DOHH2 (cell line): ENCODE measurements at regions not wholly inside any gene's neighbourhood (a gene's known extent, or its start where the extent isn't known, plus 50 kb on each side); places are given as distances from the start of the nearest gene placed in this dataset.

Source experiments
- H3F3A ChIP-seq: fragments of 200-600 bp; sonication (generic), shearing (Covaris generic); 2 replicates; pipeline ENCODE4 v1.6.0; 2016; ENCODE audit warnings: antibody characterized with exemption, mild to moderate bottlenecking; ENCODE audit not compliant: control insufficient read depth, insufficient read depth
- H3K27ac ChIP-seq: fragments of 200-600 bp; sonication (generic); 2 replicates; pipeline ENCODE4 v1.5.1; 2014; ENCODE audit warnings: low read depth, mild to moderate bottlenecking, low read length, moderate library complexity
- H3K27me3 ChIP-seq: fragments of 200-600 bp; sonication (generic); 2 replicates; pipeline ENCODE4 v1.6.1; 2014; ENCODE audit warnings: mild to moderate bottlenecking, low read length, mixed read lengths; ENCODE audit not compliant: control insufficient read depth
- H3K36me3 ChIP-seq: fragments of 200-600 bp; sonication (generic); 2 replicates; pipeline ENCODE4 v1.6.1; 2014; ENCODE audit warnings: mild to moderate bottlenecking, low read length, moderate library complexity, mixed read lengths; ENCODE audit not compliant: control insufficient read depth
- H3K4me1 ChIP-seq: fragments of 200-600 bp; sonication (generic); 2 replicates; pipeline ENCODE4 v1.6.1; 2014; ENCODE audit warnings: mild to moderate bottlenecking, low read length, mixed read lengths; ENCODE audit not compliant: control insufficient read depth
- H3K4me2 ChIP-seq: fragments of 200-600 bp; sonication (generic); 2 replicates; pipeline ENCODE4 v1.6.0; 2014; ENCODE audit warnings: mild to moderate bottlenecking, low read length, moderate library complexity
- H3K4me3 ChIP-seq: fragments of 200-600 bp; sonication (generic); 2 replicates; pipeline ENCODE4 v1.5.1; 2014; ENCODE audit warnings: mild to moderate bottlenecking, low read length, mixed read lengths
- H3K79me2 ChIP-seq: fragments of 200-600 bp; sonication (generic); 2 replicates; pipeline ENCODE4 v1.6.1; 2014; ENCODE audit warnings: mild to moderate bottlenecking, low read length, mixed read lengths; ENCODE audit not compliant: control insufficient read depth
- H3K9me2 ChIP-seq: fragments of 200-600 bp; sonication (generic); replicated peaks from 2 replicates; pipeline ENCODE4 v1.6.1; 2014; ENCODE audit warnings: mild to moderate bottlenecking, low read length, mixed read lengths; ENCODE audit not compliant: control insufficient read depth
- H3K9me3 ChIP-seq: fragments of 200-600 bp; sonication (generic); 2 replicates; pipeline ENCODE4 v1.6.1; 2014; ENCODE audit warnings: antibody characterized with exemption, low read length, mixed read lengths; ENCODE audit not compliant: control insufficient read depth, insufficient read depth
- H4K20me1 ChIP-seq: fragments of 200-600 bp; sonication (generic); 2 replicates; pipeline ENCODE4 v1.6.0; 2014; ENCODE audit warnings: low read depth, mild to moderate bottlenecking, antibody characterized with exemption, low read length, moderate library complexity; ENCODE audit not compliant: control insufficient read depth, insufficient read depth
- EZH2phosphoT487 ChIP-seq: fragments of 200-600 bp; sonication (generic); IDR thresholded peaks from 2 replicates; pipeline ENCODE4 v1.6.1; 2017; ENCODE audit warnings: borderline replicate concordance, mild to moderate bottlenecking, antibody characterized with exemption, low read length, moderate library complexity, mixed read lengths
- TF ChIP-seq, protein P1 (sequence below): fragments of 200-600 bp; sonication (generic); IDR thresholded peaks from one replicate; pipeline ENCODE4 v1.5.1; 2014; ENCODE audit warnings: antibody characterized with exemption, mild to moderate bottlenecking, low read depth, low read length; ENCODE audit not compliant: poor library complexity, severe bottlenecking

DNA sequence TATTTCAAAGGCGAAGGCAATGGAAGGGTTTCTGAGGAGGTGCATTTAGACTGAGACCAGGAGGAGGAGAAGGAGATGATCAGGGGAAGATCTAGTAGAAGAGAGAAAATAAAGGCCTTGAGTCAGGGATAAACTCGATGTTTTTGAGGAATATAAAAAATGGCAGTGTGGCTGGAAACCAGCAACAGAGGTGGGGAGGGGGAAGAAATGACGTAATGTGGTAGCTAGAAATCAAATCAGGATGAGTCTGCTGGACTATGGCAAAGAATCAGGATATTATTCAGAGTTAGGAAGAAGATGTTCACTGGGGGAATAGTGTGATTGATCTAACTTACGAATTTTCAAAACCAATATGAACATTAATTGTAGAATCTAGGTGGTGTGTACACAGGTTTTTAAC is 1673.9 kb upstream of the WWC1 start:
- no peaks in the 10 kb centered on the region for H3K27me3 ChIP-seq
- no peaks in the 10 kb centered on the region for H3K4me1 ChIP-seq
- H3K9me3 ChIP-seq, result no peaks in the 10 kb centered on the region
- no peaks in the 10 kb centered on the region for H3F3A ChIP-seq
- H3K4me3 ChIP-seq, result no peak overlapping the region
- H3K79me2 ChIP-seq, result no peaks in the 10 kb centered on the region
- TF ChIP-seq, protein P1, sequence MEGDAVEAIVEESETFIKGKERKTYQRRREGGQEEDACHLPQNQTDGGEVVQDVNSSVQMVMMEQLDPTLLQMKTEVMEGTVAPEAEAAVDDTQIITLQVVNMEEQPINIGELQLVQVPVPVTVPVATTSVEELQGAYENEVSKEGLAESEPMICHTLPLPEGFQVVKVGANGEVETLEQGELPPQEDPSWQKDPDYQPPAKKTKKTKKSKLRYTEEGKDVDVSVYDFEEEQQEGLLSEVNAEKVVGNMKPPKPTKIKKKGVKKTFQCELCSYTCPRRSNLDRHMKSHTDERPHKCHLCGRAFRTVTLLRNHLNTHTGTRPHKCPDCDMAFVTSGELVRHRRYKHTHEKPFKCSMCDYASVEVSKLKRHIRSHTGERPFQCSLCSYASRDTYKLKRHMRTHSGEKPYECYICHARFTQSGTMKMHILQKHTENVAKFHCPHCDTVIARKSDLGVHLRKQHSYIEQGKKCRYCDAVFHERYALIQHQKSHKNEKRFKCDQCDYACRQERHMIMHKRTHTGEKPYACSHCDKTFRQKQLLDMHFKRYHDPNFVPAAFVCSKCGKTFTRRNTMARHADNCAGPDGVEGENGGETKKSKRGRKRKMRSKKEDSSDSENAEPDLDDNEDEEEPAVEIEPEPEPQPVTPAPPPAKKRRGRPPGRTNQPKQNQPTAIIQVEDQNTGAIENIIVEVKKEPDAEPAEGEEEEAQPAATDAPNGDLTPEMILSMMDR, result no peak
- no peak for TF ChIP-seq EZH2phosphoT487
- H3K9me2 ChIP-seq, result no peaks in the 10 kb centered on the region; the same call in 1 of the 2 replicates
- H3K27ac ChIP-seq, result no peak overlapping the region
- no peak overlapping the region for H3K4me2 ChIP-seq
- H4K20me1 ChIP-seq, result no peaks in the 10 kb centered on the region
- H3K36me3 ChIP-seq, result no peaks in the 10 kb centered on the region

DNA sequence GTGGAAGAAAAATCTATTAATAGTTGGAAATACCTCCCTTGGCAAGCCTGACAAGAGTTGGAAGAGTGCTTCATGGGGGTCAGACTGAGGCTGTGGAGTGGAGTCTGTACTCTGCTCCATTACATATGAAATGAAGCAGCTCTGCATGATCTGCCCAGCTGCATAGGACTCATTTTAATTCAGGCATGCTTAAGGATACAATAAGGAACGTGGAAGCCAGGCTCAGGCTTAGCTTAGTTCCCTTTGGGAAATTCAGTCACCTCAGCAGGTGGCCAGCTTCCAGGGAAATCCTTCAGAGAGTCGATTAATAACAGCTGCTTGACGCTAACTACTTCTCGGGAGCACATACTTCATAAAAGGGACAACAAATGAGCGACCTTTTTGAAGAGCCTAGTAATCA is 1672.9 kb upstream of the WWC1 start:
- Histone ChIP-seq H3F3A (no peaks in the 10 kb centered on the region), H3K9me2 (no peaks in the 10 kb centered on the region; the same call in 1 of the 2 replicates), H3K4me3 (no peak overlapping the region), H3K27ac (no peak overlapping the region), H4K20me1 (no peaks in the 10 kb centered on the region), H3K79me2 (no peaks in the 10 kb centered on the region), H3K4me1 (no peaks in the 10 kb centered on the region), H3K27me3 (no peaks in the 10 kb centered on the region), H3K4me2 (no peak overlapping the region), H3K36me3 (no peaks in the 10 kb centered on the region), H3K9me3 (no peaks in the 10 kb centered on the region)
- TF ChIP-seq EZH2phosphoT487, result no peak
- TF ChIP-seq, protein P1, result no peak

DNA sequence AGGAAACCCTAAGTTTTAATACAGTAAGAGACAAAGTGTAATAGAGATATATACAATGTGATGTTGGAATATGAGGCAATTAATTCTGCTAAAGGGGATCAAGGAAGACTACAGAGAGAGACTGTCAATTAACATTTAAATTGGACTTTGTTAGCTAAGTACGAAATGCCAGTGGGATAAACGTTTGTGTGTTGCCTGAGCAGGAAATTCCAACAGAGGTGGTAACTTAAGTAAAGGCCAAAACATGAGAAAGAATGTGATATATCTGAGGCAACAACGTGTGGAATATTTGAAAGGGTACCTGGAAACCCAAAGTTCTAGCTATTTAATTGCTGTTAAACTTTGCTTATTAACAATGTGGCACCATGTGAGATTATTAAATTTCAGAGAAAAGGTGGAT is 1666.9 kb upstream of the WWC1 start:
- H3K27ac ChIP-seq, result no peak overlapping the region
- H3K9me2 ChIP-seq, result no peaks in the 10 kb centered on the region
- TF ChIP-seq EZH2phosphoT487, result no peak
- TF ChIP-seq, protein P1, result no peak
- no peaks in the 10 kb centered on the region for H3K27me3 ChIP-seq
- no peaks in the 10 kb centered on the region for H3K79me2 ChIP-seq
- no peaks in the 10 kb centered on the region for H3K9me3 ChIP-seq
- no peaks in the 10 kb centered on the region for H3F3A ChIP-seq
- no peak overlapping the region for H3K4me3 ChIP-seq
- H3K36me3 ChIP-seq, result no peaks in the 10 kb centered on the region
- no peaks in the 10 kb centered on the region for H4K20me1 ChIP-seq
- H3K4me2 ChIP-seq, result no peak overlapping the region
- H3K4me1 ChIP-seq, result no peaks in the 10 kb centered on the region
